Naive thymus-derived CD4-positive, alpha-beta T cell (primary cell): ENCODE measurements at regions not wholly inside any gene's neighbourhood (a gene's known extent, or its start where the extent isn't known, plus 50 kb on each side); places are given as distances from the start of the nearest gene placed in this dataset.
"Not testable (repeated sequence)": the region's sequence is repeated elsewhere in the genome, so short reads cannot be mapped to it uniquely, and the experiment has no call there.

Experiments
- ATAC-seq: fragments of 150-1000 bp; cut with Tn5 transposase; 2 replicates; pipeline ENCODE4 v1.10.0; 2021; ENCODE audit warnings: mild to moderate bottlenecking, moderate library complexity
- CTCF ChIA-PET: fragments of 350-600 bp; sonication (Branson Sonifier 250); formaldehyde crosslinking; loops from one replicate; lab custom pipeline; 2021; ENCODE audit warnings: antibody characterized with exemption; lab: Charles Lee
- POLR2A ChIA-PET: fragments of 350-600 bp; sonication (Branson Sonifier 250); formaldehyde crosslinking; loops from one replicate; lab custom pipeline; 2021; ENCODE audit warnings: antibody characterized with exemption, inconsistent platforms; lab: Charles Lee
- DNase-seq, 9 donors: peaks; one replicate each; pipeline versions ENCODE4 v3.0.0 to v3.0.0-alpha.2; 2020 to 2022; ENCODE audit warnings: mixed read lengths in 1 of 9
- H3K27ac ChIP-seq: one replicate; pipeline ENCODE4 v1.7.0; 2013; ENCODE audit warnings: mild to moderate bottlenecking, low read depth, low read length, moderate library complexity
- H3K27me3 ChIP-seq, 2 donors: one replicate each; pipeline ENCODE4 v1.7.0; 2013; ENCODE audit warnings: low read length in 2 of 2, mild to moderate bottlenecking in 2 of 2, moderate library complexity in 2 of 2; ENCODE audit not compliant: control insufficient read depth in 2 of 2, insufficient read depth in 2 of 2
- H3K36me3 ChIP-seq, 3 experiments: 1 replicate in 2 of 3; 2 replicates in 1 of 3; pipeline ENCODE4 v1.7.0; 2013; ENCODE audit warnings: low read length in 3 of 3, mild to moderate bottlenecking in 3 of 3, moderate library complexity in 1 of 3; ENCODE audit not compliant: insufficient read depth in 3 of 3, control insufficient read depth in 2 of 3
- H3K4me1 ChIP-seq, 2 donors: one replicate each; pipeline ENCODE4 v1.7.0; 2013; ENCODE audit warnings: low read length in 2 of 2, mild to moderate bottlenecking in 2 of 2, moderate library complexity in 1 of 2; ENCODE audit not compliant: control insufficient read depth in 2 of 2, insufficient read depth in 2 of 2
- H3K4me3 ChIP-seq: 2 replicates; pipeline ENCODE4 v1.7.0; 2013; ENCODE audit warnings: mild to moderate bottlenecking, low read length
- H3K9me3 ChIP-seq, 3 experiments: 1 replicate in 2 of 3; 2 replicates in 1 of 3; pipeline ENCODE4 v1.7.0; 2013; ENCODE audit warnings: low read length in 3 of 3; ENCODE audit not compliant: control insufficient read depth in 2 of 3
- H3K27ac Mint-ChIP-seq, 9 donors: one replicate each; pipeline ENCODE4 v1.8.0; 2020 to 2022; ENCODE audit warnings: mixed read lengths in 9 of 9, mild to moderate bottlenecking in 8 of 9, moderate library complexity in 5 of 9, inconsistent platforms in 2 of 9
- H3K27me3 Mint-ChIP-seq, 5 donors: one replicate each; pipeline ENCODE4 v1.8.0; 2021 to 2022; ENCODE audit warnings: mixed read lengths in 5 of 5, mild to moderate bottlenecking in 1 of 5
- H3K36me3 Mint-ChIP-seq, 5 donors: one replicate each; pipeline ENCODE4 v1.8.0; 2020 to 2022; ENCODE audit warnings: mixed read lengths in 5 of 5, mild to moderate bottlenecking in 3 of 5, inconsistent platforms in 1 of 5
- H3K4me1 Mint-ChIP-seq, 7 donors: one replicate each; pipeline ENCODE4 v1.8.0; 2020 to 2022; ENCODE audit warnings: mixed read lengths in 7 of 7, mild to moderate bottlenecking in 3 of 7, inconsistent platforms in 1 of 7
- H3K4me3 Mint-ChIP-seq, 10 donors: one replicate each; pipeline ENCODE4 v1.8.0; 2020 to 2022; ENCODE audit warnings: mild to moderate bottlenecking in 10 of 10, mixed read lengths in 10 of 10, moderate library complexity in 6 of 10, inconsistent platforms in 2 of 10
- H3K9me3 Mint-ChIP-seq, 11 donors: one replicate each; pipeline ENCODE4 v1.8.0; 2020 to 2022; ENCODE audit warnings: mixed read lengths in 11 of 11, mild to moderate bottlenecking in 4 of 11, inconsistent platforms in 1 of 11, moderate library complexity in 1 of 11
- intact Hi-C, 2 donors: fragments of 100-400 bp; cut with micrococcal nuclease; formaldehyde crosslinking; loops; one replicate each; pipeline ENCODE4 v1.15.1; 2023

- DNase-seq, result no peak
- Histone ChIP-seq H3K4me1 (no peaks in the 10 kb centered on the region), H3K36me3 (no peaks in the 10 kb centered on the region), H3K27me3 (no peaks in the 10 kb centered on the region), H3K9me3 (no peaks in the 10 kb centered on the region), H3K27ac (no peak overlapping the region), H3K4me3 (no peak overlapping the region)
- intact Hi-C loops, result no loop called here
- CTCF ChIA-PET, result no interaction called here
- Mint-ChIP-seq H3K4me1 (no peaks in the 10 kb centered on the region), H3K36me3 (no peaks in the 10 kb centered on the region), H3K9me3 (no peaks in the 10 kb centered on the region), H3K4me3 (no peak overlapping the region), H3K27ac (no peak overlapping the region), H3K27me3 (peaks cover 5 to 28% (median 11%) of the 10 kb centered on the region in 5 donors)
- POLR2A ChIA-PET, result no interaction called here
- peak; percentile 18 for ATAC-seq
Observed at GRCh38 chr10:44004913-44005787, 356.5 kb upstream of the ZNF32 start.

GRCh38 chr10:43998021-43998809 is 349.5 kb upstream of the ZNF32 start:
- CTCF ChIA-PET, result no interaction called here

GRCh38 chr10:43997330-43997729 is 348.6 kb upstream of the ZNF32 start:
- intact Hi-C loops, result no loop called here
- no peaks in the 10 kb centered on the region for H3K36me3 ChIP-seq
- ChIA-PET CTCF (no interaction called here), POLR2A (no interaction called here)
- H3K9me3 ChIP-seq, result no peaks in the 10 kb centered on the region
- H3K27ac Mint-ChIP-seq, result no peak overlapping the region
- H3K27ac ChIP-seq, result no peak overlapping the region
- H3K4me1 Mint-ChIP-seq, result peaks cover 0 to 4% (median 0%) of the 10 kb centered on the region in 7 donors
- peaks cover 6 to 31% (median 25%) of the 10 kb centered on the region in 5 donors for H3K27me3 Mint-ChIP-seq
- peaks cover 0 to 10% (median 4%) of the 10 kb centered on the region in 11 donors for H3K9me3 Mint-ChIP-seq
- DNase-seq (no peak), ATAC-seq (no peak)
- no peaks in the 10 kb centered on the region for H3K4me1 ChIP-seq
- H3K36me3 Mint-ChIP-seq, result no peaks in the 10 kb centered on the region
- no peaks in the 10 kb centered on the region for H3K27me3 ChIP-seq
- no peak overlapping the region for H3K4me3 Mint-ChIP-seq
- no peak overlapping the region for H3K4me3 ChIP-seq

More at GRCh38 chr10:43998021-43998809, 349.5 kb upstream of the ZNF32 start:
- Mint-ChIP-seq H3K4me1 (peaks cover 0 to 4% (median 0%) of the 10 kb centered on the region in 7 donors), H3K27ac (no peak overlapping the region), H3K36me3 (no peaks in the 10 kb centered on the region), H3K4me3 (no peak overlapping the region), H3K9me3 (peaks cover 0 to 6% (median 4%) of the 10 kb centered on the region in 11 donors), H3K27me3 (peaks cover 8 to 36% (median 25%) of the 10 kb centered on the region in 5 donors)
- H3K27ac ChIP-seq, result no peak overlapping the region
- H3K9me3 ChIP-seq, result no peaks in the 10 kb centered on the region
- DNase-seq (no peak), ATAC-seq (no peak)
- H3K4me1 ChIP-seq, result no peaks in the 10 kb centered on the region
- H3K36me3 ChIP-seq, result no peaks in the 10 kb centered on the region
- intact Hi-C loops, result no loop called here
- H3K27me3 ChIP-seq, result no peaks in the 10 kb centered on the region
- POLR2A ChIA-PET, result no interaction called here
- H3K4me3 ChIP-seq, result no peak overlapping the region

GRCh38 chr10:43994539-43994938 is 345.9 kb upstream of the ZNF32 start:
- Mint-ChIP-seq H3K27me3 (peaks cover 2 to 34% (median 17%) of the 10 kb centered on the region in 5 donors), H3K4me1 (peaks cover 0 to 4% (median 0%) of the 10 kb centered on the region in 7 donors), H3K9me3 (peaks cover 0 to 22% (median 10%) of the 10 kb centered on the region in 11 donors), H3K27ac (no peak overlapping the region), H3K4me3 (no peak overlapping the region), H3K36me3 (peaks cover 0 to 7% (median 0%) of the 10 kb centered on the region in 5 donors)
- H3K27ac ChIP-seq, result no peak overlapping the region
- no peaks in the 10 kb centered on the region for H3K9me3 ChIP-seq
- H3K4me1 ChIP-seq, result no peaks in the 10 kb centered on the region
- no peak overlapping the region for H3K4me3 ChIP-seq
- DNase-seq (no peak), ATAC-seq (no peak)
- ChIA-PET CTCF (no interaction called here), POLR2A (no interaction called here)
- intact Hi-C loops, result no loop called here
- H3K27me3 ChIP-seq, result no peaks in the 10 kb centered on the region
- no peaks in the 10 kb centered on the region for H3K36me3 ChIP-seq

GRCh38 chr10:43992816-43993215 is 344.1 kb upstream of the ZNF32 start:
- H3K27ac Mint-ChIP-seq, ATAC-seq, H3K4me3 ChIP-seq, DNase-seq, CTCF ChIA-PET, H3K9me3 ChIP-seq, H3K27ac ChIP-seq, H3K36me3 Mint-ChIP-seq, intact Hi-C loops, H3K4me3 Mint-ChIP-seq, H3K4me1 Mint-ChIP-seq, H3K36me3 ChIP-seq, H3K4me1 ChIP-seq, POLR2A ChIA-PET, H3K27me3 ChIP-seq: not testable (repeated sequence)
- peaks cover 5 to 27% (median 17%) of the 10 kb centered on the region in 5 donors for H3K27me3 Mint-ChIP-seq
- H3K9me3 Mint-ChIP-seq, result peaks cover 0 to 22% (median 10%) of the 10 kb centered on the region in 11 donors

- intact Hi-C loops, result no loop called here
Observed at GRCh38 chr10:43986374-43986773, 337.7 kb upstream of the ZNF32 start.

More at GRCh38 chr10:43986374-43986773, 337.7 kb upstream of the ZNF32 start:
- H3K4me3 Mint-ChIP-seq, result no peak overlapping the region
- peaks cover 0 to 6% (median 5%) of the 10 kb centered on the region in 5 donors for H3K27me3 Mint-ChIP-seq
- H3K4me1 Mint-ChIP-seq, result peaks cover 0 to 4% (median 0%) of the 10 kb centered on the region in 7 donors
- DNase-seq (no peak), ATAC-seq (no peak)
- peaks cover 0 to 3% (median 0%) of the 10 kb centered on the region in 5 donors for H3K36me3 Mint-ChIP-seq
- Histone ChIP-seq H3K36me3 (no peaks in the 10 kb centered on the region), H3K4me3 (no peak overlapping the region), H3K27ac (no peak overlapping the region), H3K27me3 (no peaks in the 10 kb centered on the region), H3K9me3 (no peaks in the 10 kb centered on the region), H3K4me1 (no peaks in the 10 kb centered on the region)
- no peak overlapping the region for H3K27ac Mint-ChIP-seq
- ChIA-PET CTCF (interaction anchor here (0.5 kb wide), 1 partner anchor 130 kb away, joined by 3 read pairs; no protein-coding TSS in a partner anchor), POLR2A (no interaction called here)
- peaks cover 0 to 8% (median 3%) of the 10 kb centered on the region in 11 donors for H3K9me3 Mint-ChIP-seq
